ENCODE measurements at regions not wholly inside any gene's neighbourhood (a gene's known extent, or its start where the extent isn't known, plus 50 kb on each side); places are given as distances from the start of the nearest gene placed in this dataset.
"Not testable (repeated sequence)": the region's sequence is repeated elsewhere in the genome, so short reads cannot be mapped to it uniquely, and the experiment has no call there.

DNA sequence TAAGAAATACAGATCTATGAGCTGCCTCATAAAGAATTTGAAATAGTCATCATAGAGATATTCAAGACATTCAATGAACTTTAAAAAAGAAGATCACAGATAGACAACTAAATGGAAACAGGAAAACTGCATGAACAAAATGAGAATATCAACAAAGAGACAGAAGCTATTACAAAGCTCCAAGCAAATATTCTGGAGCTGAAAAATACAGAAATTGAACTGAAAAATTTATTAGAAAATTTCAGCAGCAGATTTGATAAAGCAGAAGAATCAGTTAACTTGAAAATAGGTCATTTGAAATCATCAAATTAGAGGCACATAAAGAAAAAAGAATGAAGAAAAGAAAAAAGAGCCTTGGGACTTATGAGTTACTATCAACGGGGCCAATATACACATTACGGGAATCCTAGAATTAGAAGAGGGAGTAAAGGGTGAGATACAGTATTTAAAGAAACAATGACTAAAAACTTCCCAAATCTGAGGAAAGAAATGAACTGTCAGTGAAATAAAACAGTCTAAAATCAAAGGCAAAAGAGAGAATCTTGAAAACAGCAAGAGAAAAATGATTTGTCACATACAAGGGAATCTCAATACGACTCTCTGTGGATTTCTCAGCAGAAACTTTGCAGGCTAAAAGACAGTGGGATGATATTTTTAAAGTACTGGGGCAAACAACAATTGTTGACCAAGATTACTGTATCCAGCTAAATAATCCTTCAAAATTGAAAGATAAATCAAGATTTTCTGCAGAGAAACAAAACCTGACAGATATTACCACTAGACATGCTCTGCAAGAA is 641.6 kb downstream of the ANKRD50 start:
- DNase-seq: no peak

DNA sequence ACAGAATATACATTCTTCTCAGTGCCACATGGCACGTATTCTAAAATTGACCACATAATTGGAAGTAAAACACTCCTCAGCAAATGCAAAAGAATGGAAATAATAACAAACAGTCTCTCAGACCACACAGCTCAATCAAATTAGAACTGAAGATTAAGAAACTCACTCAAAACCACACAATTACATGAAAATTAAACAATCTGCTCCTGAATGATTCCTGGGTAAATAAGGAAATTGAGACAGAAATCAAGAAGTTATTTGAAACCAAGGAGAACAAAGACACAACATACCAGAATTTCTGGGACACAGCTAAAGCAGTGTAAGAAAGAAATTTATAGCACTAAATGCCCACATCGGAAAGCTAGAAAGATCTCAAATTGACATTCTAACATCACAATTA is 637.3 kb downstream of the ANKRD50 start:
- DNase-seq: not testable (repeated sequence)

- no peak for DNase-seq
Observed at GRCh38 chr4:124079174-124079780, 633.3 kb downstream of the ANKRD50 start.

- DNase-seq: no peak
Observed at GRCh38 chr4:124083711-124084110, 628.8 kb downstream of the ANKRD50 start.

GRCh38 chr4:124085561-124086180 is 626.9 kb downstream of the ANKRD50 start:
- DNase-seq: no peak

- DNase-seq: no peak
Observed at GRCh38 chr4:124090021-124090420, 622.5 kb downstream of the ANKRD50 start.

- DNase-seq: no peak
Observed at GRCh38 chr4:124092101-124092500, 620.4 kb downstream of the ANKRD50 start.

DNA sequence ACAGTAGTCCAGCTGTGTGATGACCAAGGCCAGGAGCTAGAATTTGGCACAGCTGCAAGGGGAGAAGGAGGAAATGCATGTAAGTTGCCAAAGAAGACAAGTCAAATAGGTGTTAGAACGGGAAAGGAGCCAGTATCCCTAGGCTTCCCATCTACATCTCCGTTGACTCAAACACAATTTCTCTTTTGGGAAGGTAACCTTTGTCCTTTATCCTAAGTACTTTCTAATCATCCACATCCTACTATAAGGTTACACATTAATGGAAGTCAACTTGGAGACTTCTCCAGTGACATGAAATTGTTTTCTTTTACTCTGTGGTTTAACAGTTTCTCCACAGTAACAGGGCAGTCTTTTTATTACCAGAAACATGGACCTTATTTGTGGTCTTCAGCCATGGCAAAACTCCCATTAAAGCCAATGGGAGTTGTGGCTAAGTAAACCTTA is 620.0 kb downstream of the ANKRD50 start:
- no peak for DNase-seq

DNA sequence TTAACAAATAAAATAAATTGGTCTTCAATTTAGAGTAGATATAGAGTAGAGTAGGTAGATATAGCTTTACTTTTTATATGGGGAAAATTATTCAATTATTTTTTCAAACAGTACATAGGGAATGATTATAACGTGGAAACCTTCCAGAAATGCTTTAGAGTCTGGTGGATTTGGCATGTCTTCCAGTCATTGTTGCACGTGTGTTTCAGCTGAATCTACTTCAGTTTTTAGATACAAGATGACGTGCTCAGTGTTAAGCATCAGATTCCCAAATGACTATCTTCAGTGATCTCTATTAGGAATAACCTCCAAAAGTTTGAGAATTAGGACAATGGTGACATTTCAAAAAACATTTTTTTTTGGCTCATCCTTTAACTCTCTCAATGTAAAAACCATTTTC is 616.9 kb downstream of the ANKRD50 start:
- no peak for DNase-seq

- DNase-seq: no peak
Observed at GRCh38 chr4:124096290-124096689, 616.2 kb downstream of the ANKRD50 start.

DNA sequence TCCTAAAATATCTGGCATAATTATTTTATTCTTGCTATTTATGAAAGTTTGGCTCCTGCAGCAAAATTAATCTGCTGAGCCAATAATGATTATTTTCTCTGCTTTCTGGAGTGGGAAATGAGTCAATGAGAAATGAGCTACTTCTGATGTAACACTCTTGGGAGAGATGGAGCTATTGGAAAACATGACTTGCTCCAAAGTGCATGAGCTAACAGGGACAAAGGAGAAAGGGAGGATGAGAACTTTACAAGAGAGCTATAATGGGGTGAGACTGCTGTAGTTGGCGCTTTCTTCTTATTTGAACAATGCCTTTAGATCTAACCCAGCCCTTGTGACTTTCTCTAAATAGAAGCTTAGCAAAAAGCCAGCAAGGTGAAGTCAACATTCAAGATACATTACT is 615.1 kb downstream of the ANKRD50 start:
- no peak for DNase-seq

DNA sequence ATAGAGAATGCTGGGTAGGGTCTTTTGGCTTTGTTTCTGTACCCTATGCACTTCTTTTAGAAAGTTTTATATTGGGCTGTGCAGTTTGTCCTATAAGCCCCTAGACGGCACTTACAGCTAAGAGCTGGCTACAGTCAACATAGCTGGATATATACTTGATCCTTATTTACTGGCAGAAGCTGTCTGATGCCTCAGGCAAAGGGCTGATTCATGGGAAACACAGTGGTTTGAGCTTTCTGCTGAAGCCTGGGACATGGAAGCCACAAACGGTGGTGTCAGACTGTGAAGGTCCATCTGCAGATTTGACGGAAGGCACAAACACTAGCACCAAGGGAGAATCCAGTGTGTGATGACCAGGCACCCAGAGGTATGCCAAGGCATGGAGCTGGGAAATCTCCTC is 608.4 kb downstream of the ANKRD50 start:
- no peak for DNase-seq

DNA sequence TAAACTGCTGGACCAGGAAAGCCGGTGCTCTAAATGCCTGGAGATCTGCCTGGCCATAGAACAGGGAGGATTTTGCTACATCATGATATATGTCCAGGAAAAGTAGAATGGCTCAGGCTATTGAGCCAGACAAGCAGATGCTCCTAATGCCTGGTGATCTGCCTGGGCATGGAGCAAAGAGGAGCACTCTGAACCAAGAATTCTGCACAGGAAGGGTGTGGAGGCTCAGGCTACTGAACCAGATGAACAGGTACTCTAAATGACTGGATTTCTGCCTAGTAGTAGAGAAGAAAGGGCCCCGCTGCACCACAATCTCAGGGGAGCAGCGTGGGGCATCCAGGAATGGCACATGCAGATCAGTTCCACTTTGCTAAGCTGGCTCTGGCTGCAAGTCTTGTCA is 607.9 kb downstream of the ANKRD50 start:
- DNase-seq: no peak

DNA sequence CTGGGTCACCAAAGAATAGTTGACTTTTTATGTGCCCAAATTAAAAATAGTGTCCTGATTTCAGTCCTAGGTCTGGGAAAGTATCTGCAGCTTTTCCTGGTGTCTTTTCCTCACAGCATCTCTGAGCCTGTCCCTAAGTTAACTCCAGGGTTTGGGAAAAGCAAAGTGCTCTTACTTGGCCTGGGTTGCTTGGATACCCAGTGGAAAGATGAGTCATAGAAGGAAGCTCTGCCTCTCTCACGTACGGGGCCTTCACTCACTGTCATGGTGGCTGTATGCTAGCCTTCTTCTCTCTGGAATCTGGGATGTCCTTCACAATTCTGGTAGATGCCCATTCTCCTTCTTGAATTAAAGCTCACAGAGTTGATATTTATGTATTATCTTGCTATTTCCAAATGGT is 607.3 kb downstream of the ANKRD50 start:
- no peak for DNase-seq

GRCh38 chr4:124111411-124111810 is 601.1 kb downstream of the ANKRD50 start:
- DNase-seq: no peak

DNA sequence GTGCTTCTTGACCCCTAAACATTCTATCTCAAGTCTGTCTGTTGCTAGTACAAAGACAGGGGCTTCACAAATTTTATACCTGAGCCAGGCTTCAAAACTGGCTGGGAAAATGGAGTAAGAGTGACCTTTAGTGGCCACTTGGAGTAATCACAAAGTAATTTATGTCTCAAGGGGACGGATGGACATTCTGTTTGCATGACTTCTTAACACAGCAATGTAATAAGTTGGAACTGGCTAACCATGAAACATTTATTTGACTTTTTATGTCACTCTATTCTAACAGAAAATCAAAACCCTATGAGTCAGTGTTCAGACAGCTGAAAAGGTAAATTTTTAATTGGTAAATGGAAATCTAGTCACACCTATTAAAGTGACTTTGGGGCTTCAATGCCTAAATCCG is 600.6 kb downstream of the ANKRD50 start:
- DNase-seq: no peak

- DNase-seq: no peak
Observed at GRCh38 chr4:124118061-124118460, 594.5 kb downstream of the ANKRD50 start.

DNA sequence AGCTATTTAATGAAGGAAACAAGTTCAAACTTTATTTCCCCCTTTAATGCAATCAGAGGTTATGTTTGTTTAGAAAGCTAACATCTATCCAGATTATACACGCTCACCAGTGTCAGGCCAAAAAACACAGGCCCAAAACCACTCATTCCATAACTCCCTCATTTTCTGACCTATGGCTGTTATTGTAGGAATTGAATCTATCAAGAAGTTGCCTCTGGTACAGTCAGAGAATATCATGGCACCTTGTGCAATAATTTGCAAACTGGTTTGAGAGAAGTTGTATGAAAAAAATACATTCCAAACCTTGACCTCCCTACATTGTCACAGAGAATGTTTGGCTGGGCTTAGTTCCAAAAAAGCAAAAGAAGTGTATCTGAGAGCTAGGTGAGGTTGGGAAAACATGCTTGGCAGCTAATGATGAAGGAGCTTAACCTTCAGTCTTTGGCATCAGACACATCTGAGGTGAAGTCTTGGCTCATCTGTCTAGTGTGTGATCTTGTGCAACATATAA is 591.0 kb downstream of the ANKRD50 start:
- no peak for DNase-seq

DNA sequence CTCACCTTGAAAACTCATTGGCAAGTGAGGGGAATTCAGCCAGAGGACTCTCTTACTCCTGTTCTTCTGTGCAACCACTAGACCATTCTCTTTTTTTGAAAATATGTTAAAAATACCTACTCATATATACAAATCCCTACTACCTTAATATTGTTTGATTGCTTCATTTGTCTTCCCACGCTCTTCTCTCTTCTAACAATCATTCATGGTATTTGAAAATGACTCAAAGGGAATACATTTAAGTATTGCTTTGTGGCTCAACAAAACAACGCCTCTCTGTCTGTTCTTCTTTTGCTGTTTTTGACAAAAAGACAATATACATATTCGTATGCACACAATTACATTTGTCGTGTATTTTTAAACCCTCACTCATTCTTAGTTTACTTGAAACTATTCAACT is 589.4 kb downstream of the ANKRD50 start:
- no peak for DNase-seq

GRCh38 chr4:124123721-124124120 is 588.8 kb downstream of the ANKRD50 start:
- DNase-seq: no peak

DNA sequence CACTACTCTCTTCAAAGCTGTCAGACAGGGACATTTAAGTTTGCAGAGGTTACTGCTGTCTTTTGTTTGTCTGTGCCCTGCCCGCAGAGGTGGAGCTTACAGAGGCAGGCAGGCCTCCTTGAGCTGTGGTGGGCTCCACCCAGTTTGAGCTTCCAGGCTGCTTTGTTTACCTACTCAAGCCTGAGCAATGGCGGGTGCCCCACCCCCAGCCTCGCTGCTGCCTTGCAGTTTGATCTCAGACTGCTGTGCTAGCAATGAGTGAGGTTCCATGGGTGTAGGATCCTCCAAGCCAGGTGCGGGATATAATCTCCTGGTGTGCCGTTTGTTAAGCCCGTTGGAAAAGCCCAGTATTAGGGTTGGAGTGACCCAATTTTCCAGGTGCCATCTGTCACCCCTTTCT is 581.2 kb downstream of the ANKRD50 start:
- DNase-seq: not testable (repeated sequence)

GRCh38 chr4:124132161-124132560 is 580.4 kb downstream of the ANKRD50 start:
- no peak for DNase-seq

GRCh38 chr4:124133753-124134152 is 578.8 kb downstream of the ANKRD50 start:
- no peak for DNase-seq

- no peak for DNase-seq
Observed at GRCh38 chr4:124135409-124135813, 577.1 kb downstream of the ANKRD50 start.

Data from activated CD8-positive, alpha-beta memory T cell treated with anti-CD3 and anti-CD28 coated beads, Interleukin-2, amount 50 U/mL, for 48 hours (primary cell).